ENCODE measurements at regions not wholly inside any gene's neighbourhood (a gene's known extent, or its start where the extent isn't known, plus 50 kb on each side); places are given as distances from the start of the nearest gene placed in this dataset.

DNA sequence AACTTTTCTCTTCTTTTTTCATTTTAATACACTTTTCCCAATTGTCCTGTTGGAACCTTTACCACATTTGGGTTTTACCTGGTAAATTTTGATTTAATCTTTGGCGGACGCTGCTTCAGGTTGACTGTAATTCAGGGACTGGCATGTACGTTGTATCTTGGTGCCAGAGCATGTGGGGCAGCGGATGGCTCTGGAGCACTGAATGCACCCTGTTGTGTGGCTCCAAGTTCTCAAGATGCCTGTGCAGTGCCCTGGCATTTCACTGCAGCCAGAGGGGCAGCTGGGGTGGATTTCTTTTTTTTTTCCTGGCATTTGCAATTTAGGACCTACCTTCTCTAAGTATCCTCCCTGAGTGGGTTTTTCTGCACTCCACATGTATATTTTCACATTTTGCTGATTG lies 242.2 kb downstream of the BLID start:
- H3K36me3 ChIP-seq (replicated peaks in 1 of 2; ENCODE audit: control insufficient read depth in 1 of 2, insufficient read depth in 2 of 2, low read length in 2 of 2) = no peaks in the 10 kb centered on the region
- no peak overlapping the region for H3K4me2 ChIP-seq (ENCODE audit: low read depth, low read length)
- H2AFZ ChIP-seq (ENCODE audit: low read length) = no peak overlapping the region
- BruUV-seq (replicated peaks) = no TSS peak
- H3K27ac ChIP-seq (ENCODE audit: extremely low read length, insufficient read depth, low read length) = no peak overlapping the region
- no peaks in the 10 kb centered on the region for H3K79me2 ChIP-seq (ENCODE audit: insufficient read depth, low read length)
- TF ChIP-seq, protein P1, sequence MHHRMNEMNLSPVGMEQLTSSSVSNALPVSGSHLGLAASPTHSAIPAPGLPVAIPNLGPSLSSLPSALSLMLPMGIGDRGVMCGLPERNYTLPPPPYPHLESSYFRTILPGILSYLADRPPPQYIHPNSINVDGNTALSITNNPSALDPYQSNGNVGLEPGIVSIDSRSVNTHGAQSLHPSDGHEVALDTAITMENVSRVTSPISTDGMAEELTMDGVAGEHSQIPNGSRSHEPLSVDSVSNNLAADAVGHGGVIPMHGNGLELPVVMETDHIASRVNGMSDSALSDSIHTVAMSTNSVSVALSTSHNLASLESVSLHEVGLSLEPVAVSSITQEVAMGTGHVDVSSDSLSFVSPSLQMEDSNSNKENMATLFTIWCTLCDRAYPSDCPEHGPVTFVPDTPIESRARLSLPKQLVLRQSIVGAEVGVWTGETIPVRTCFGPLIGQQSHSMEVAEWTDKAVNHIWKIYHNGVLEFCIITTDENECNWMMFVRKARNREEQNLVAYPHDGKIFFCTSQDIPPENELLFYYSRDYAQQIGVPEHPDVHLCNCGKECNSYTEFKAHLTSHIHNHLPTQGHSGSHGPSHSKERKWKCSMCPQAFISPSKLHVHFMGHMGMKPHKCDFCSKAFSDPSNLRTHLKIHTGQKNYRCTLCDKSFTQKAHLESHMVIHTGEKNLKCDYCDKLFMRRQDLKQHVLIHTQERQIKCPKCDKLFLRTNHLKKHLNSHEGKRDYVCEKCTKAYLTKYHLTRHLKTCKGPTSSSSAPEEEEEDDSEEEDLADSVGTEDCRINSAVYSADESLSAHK (CRISPR knock-in tag; IDR thresholded peaks at IDR 0.05; ENCODE audit: borderline replicate concordance) = no peak
- TF ChIP-seq ZNF839 (CRISPR knock-in tag; IDR thresholded peaks at IDR 0.05; ENCODE audit: borderline replicate concordance) (no peak), SMARCC2 (IDR thresholded peaks at IDR 0.05) (no peak)
- TF ChIP-seq, protein P2, sequence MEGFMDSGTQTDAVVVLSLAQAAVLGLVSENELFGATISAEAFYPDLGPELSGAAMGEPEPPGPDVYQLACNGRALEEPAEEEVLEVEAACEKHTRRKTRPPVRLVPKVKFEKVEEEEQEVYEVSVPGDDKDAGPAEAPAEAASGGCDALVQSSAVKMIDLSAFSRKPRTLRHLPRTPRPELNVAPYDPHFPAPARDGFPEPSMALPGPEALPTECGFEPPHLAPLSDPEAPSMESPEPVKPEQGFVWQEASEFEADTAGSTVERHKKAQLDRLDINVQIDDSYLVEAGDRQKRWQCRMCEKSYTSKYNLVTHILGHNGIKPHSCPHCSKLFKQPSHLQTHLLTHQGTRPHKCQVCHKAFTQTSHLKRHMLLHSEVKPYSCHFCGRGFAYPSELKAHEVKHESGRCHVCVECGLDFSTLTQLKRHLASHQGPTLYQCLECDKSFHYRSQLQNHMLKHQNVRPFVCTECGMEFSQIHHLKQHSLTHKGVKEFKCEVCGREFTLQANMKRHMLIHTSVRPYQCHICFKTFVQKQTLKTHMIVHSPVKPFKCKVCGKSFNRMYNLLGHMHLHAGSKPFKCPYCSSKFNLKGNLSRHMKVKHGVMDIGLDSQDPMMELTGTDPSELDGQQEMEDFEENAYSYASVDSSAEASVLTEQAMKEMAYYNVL (CRISPR knock-in tag; IDR thresholded peaks at IDR 0.05; ENCODE audit: borderline replicate concordance) = no peak
- whole genome bisulfite sequencing (ENCODE audit: low lambda C conversion rate) = 44% methylated on average over 4 of the region's 4 CpGs
- no peak for ATAC-seq
- intact Hi-C loops (cut with micrococcal nuclease; ENCODE audit: unreplicated experiment) (loop anchor here (10.0 kb wide), 1 partner anchor 231 kb away; no protein-coding TSS in a partner anchor), in situ Hi-C loops (cut with HindIII; ENCODE audit: extremely low pct_ligation_motif_present, low pct_unique_long_range_greater_than_20kb) (no loop called here)
- no peak overlapping the region for H3K9ac ChIP-seq (ENCODE audit: insufficient read depth, low read depth, low read length)
- no peaks in the 10 kb centered on the region for H3K9me3 ChIP-seq (ENCODE audit: low read length)
- DNase-seq (ENCODE audit: low spot score) = no peak
- H3K4me3 ChIP-seq (replicated peaks in 1 of 3; ENCODE audit: insufficient read depth in 1 of 3, low read depth in 2 of 3, low read length in 3 of 3) = no peak overlapping the region
- H4K20me1 ChIP-seq (ENCODE audit: insufficient read depth, low read length) = no peaks in the 10 kb centered on the region
- peaks cover 0 to 3% of the 10 kb centered on the region in 2 experiments; a peak in 1 of 5 replicates for H3K27me3 ChIP-seq (ENCODE audit: control insufficient read depth in 1 of 2, insufficient read depth in 2 of 2, low read length in 2 of 2)
- H3K4me1 ChIP-seq (ENCODE audit: insufficient read depth, low read length) = peaks cover 14% of the 10 kb centered on the region
- FAIRE-seq = no peak
- ChIA-PET CTCF (ENCODE audit: low intra/inter-chr PET ratio, low total read pairs) (no interaction called here), POLR2A (no interaction called here)

All from HepG2 (cell line).